HepG2 (cell line): ENCODE measurements at regions not wholly inside any gene's neighbourhood (a gene's known extent, or its start where the extent isn't known, plus 50 kb on each side); places are given as distances from the start of the nearest gene placed in this dataset.

Source experiments
- ATAC-seq: fragments of 200-7000 bp; cut with Tn5 transposase; 3 replicates; pipeline ENCODE4 v1.9.1; 2020; ENCODE audit warnings: mild to moderate bottlenecking, moderate library complexity
- BruUV-seq: library from RNA; stranded (reverse); fragments of 400-500 nt; replicated peaks from 2 replicates; lab custom pipeline; 2021; lab: Mats Ljungman, UMichigan
- CTCF ChIA-PET: fragments of 300-600 bp; formaldehyde crosslinking; extraction: SDS; loops from one replicate; lab custom pipeline; 2021; ENCODE audit warnings: low total read pairs, inconsistent platforms, low intra/inter-chr PET ratio; lab: Yijun Ruan, JAX
- POLR2A ChIA-PET: fragments of 350-600 bp; sonication (Branson Sonifier 250); formaldehyde crosslinking; loops from one replicate; lab custom pipeline; 2020; ENCODE audit warnings: antibody characterized with exemption, inconsistent platforms; lab: Yijun Ruan, JAX
- DNase-seq: peaks from one replicate; pipeline ENCODE4 v3.0.0-alpha.2; 2015; ENCODE audit warnings: low spot score
- FAIRE-seq: peaks from 3 replicates; lab custom pipeline; 2011; peaks lifted over from hg19 to GRCh38; lab: Jason Lieb, UNC
- H2AFZ ChIP-seq: one replicate; pipeline ENCODE4 v1.6.1; 2011; ENCODE audit warnings: low read length, inconsistent platforms
- H3K27ac ChIP-seq: fragments of 300-600 bp; 3 replicates; pipeline ENCODE4 v1.8.0; 2011; ENCODE audit warnings: mixed run types, mild to moderate bottlenecking, mixed read lengths, low read length, inconsistent platforms; ENCODE audit not compliant: insufficient read depth; ENCODE audit errors: extremely low read length
- H3K27me3 ChIP-seq, 2 experiments: fragments of 200-600 bp in 1 of 2; 2 replicates in 1 of 2; 3 replicates in 1 of 2; pipeline versions ENCODE4 v1.6.0 to v1.8.0; 2011; ENCODE audit warnings: low read length in 2 of 2, mild to moderate bottlenecking in 2 of 2, moderate library complexity in 2 of 2, inconsistent platforms in 1 of 2; ENCODE audit not compliant: insufficient read depth in 2 of 2, control insufficient read depth in 1 of 2
- H3K36me3 ChIP-seq, 2 experiments: fragments of 200-600 bp in 1 of 2; replicated peaks in 1 of 2; 2 replicates in 1 of 2; 3 replicates in 1 of 2; pipeline versions ENCODE4 v1.5.1 to v1.8.0; 2011; ENCODE audit warnings: low read length in 2 of 2, inconsistent platforms in 1 of 2; ENCODE audit not compliant: insufficient read depth in 2 of 2, control insufficient read depth in 1 of 2
- H3K4me1 ChIP-seq: 2 replicates; pipeline ENCODE4 v1.5.1; 2012; ENCODE audit warnings: low read length, inconsistent platforms; ENCODE audit not compliant: insufficient read depth
- H3K4me2 ChIP-seq: 2 replicates; pipeline ENCODE4 v1.6.0; 2011; ENCODE audit warnings: low read depth, low read length, inconsistent platforms
- H3K4me3 ChIP-seq, 3 experiments: fragments of 200-600 bp in 1 of 3; sonication (generic), shearing (Covaris generic) in 1 of 3; replicated peaks in 1 of 3; 2 replicates each; pipeline ENCODE4 v1.5.1; 2011 to 2016; ENCODE audit warnings: low read length in 3 of 3, inconsistent platforms in 2 of 3, low read depth in 2 of 3, mild to moderate bottlenecking in 2 of 3, control low read depth in 1 of 3, mixed read lengths in 1 of 3; ENCODE audit not compliant: insufficient read depth in 1 of 3
- H3K79me2 ChIP-seq: one replicate; pipeline ENCODE4 v1.6.1; 2011; ENCODE audit warnings: low read length, inconsistent platforms; ENCODE audit not compliant: insufficient read depth
- H3K9ac ChIP-seq: 2 replicates; pipeline ENCODE4 v1.6.0; 2011; ENCODE audit warnings: mild to moderate bottlenecking, low read depth, low read length, inconsistent platforms; ENCODE audit not compliant: insufficient read depth
- H3K9me3 ChIP-seq: 2 replicates; pipeline ENCODE4 v1.5.1; 2012; ENCODE audit warnings: mild to moderate bottlenecking, low read length
- H4K20me1 ChIP-seq: 2 replicates; pipeline ENCODE4 v1.6.0; 2011; ENCODE audit warnings: inconsistent platforms, mild to moderate bottlenecking, low read length, moderate library complexity; ENCODE audit not compliant: insufficient read depth
- ARHGAP35 ChIP-seq: sonication (generic); formaldehyde crosslinking; IDR thresholded peaks from 2 replicates; pipeline ENCODE4 v1.9.0; 2022; ENCODE audit warnings: mild to moderate bottlenecking, inconsistent platforms, moderate library complexity, missing genetic modification reagents, borderline replicate concordance
- DZIP1 ChIP-seq: sonication (generic); formaldehyde crosslinking; IDR thresholded peaks from 2 replicates; pipeline ENCODE4 v1.5.0; 2020; ENCODE audit warnings: mild to moderate bottlenecking, missing genetic modification reagents
- ELF1 ChIP-seq: sonication (generic); formaldehyde crosslinking; IDR thresholded peaks from 2 replicates; pipeline ENCODE4 v1.4.0; 2020; ENCODE audit warnings: missing genetic modification reagents
- FOXC1 ChIP-seq: sonication (generic); formaldehyde crosslinking; IDR thresholded peaks from 2 replicates; pipeline ENCODE4 v1.8.0; 2022; ENCODE audit warnings: mild to moderate bottlenecking, missing genetic modification reagents, borderline replicate concordance
- MIER2 ChIP-seq: IDR thresholded peaks from 2 replicates; pipeline ENCODE4 v1.6.1; 2016; ENCODE audit warnings: missing biosample characterization, missing genetic modification reagents
- RAD51 ChIP-seq: fragments of 450-650 bp; IDR thresholded peaks from 2 replicates; pipeline ENCODE4 v1.6.1; 2016; ENCODE audit warnings: borderline replicate concordance
- RELA ChIP-seq: sonication (generic); formaldehyde crosslinking; IDR thresholded peaks from 2 replicates; pipeline ENCODE4 v1.4.0; 2020; ENCODE audit warnings: missing genetic modification reagents
- SRF ChIP-seq: IDR thresholded peaks from 2 replicates; pipeline ENCODE4 v1.6.1; 2011; ENCODE audit warnings: mild to moderate bottlenecking, low read depth, low read length, moderate library complexity
- TMF1 ChIP-seq: sonication (generic); formaldehyde crosslinking; IDR thresholded peaks from 2 replicates; pipeline ENCODE4 v1.8.1; 2022; ENCODE audit warnings: low read depth, missing genetic modification reagents
- ZNF264 ChIP-seq: sonication (generic); formaldehyde crosslinking; IDR thresholded peaks from 2 replicates; pipeline ENCODE4 v1.4.0; 2020; ENCODE audit warnings: missing genetic modification reagents
- ZNF274 ChIP-seq: sonication (generic); formaldehyde crosslinking; IDR thresholded peaks from 2 replicates; pipeline ENCODE4 v1.5.1; 2020; ENCODE audit warnings: mild to moderate bottlenecking, missing genetic modification reagents
- ZNF674 ChIP-seq: sonication (generic); formaldehyde crosslinking; IDR thresholded peaks from 2 replicates; pipeline ENCODE4 v1.5.0; 2020; ENCODE audit warnings: low read depth, mild to moderate bottlenecking, missing genetic modification reagents
- ZNF850 ChIP-seq: sonication (generic); formaldehyde crosslinking; conservative IDR thresholded peaks from 2 replicates; pipeline ENCODE4 v1.9.0; 2021; ENCODE audit warnings: mild to moderate bottlenecking, missing genetic modification reagents
- WGBS: methylation state at CpG from one replicate; pipeline ENCODE4 v1.1.6; 2017; ENCODE audit warnings: low lambda C conversion rate; 5-methylcytosine and 5-hydroxymethylcytosine counted together
- in situ Hi-C: cut with HindIII; loops from 2 replicates; pipeline ENCODE4 v1.10.0; 2017; ENCODE audit warnings: low pct_unique_long_range_greater_than_20kb; ENCODE audit not compliant: extremely low pct_ligation_motif_present
- intact Hi-C: fragments of 100-400 bp; cut with micrococcal nuclease; formaldehyde crosslinking; loops from one replicate; pipeline ENCODE4 v1.10.0; 2022; ENCODE audit not compliant: unreplicated experiment
- TF ChIP-seq, protein P1 (sequence below): sonication (generic); formaldehyde crosslinking; IDR thresholded peaks from 2 replicates; pipeline ENCODE4; 2020; ENCODE audit warnings: missing genetic modification reagents, mild to moderate bottlenecking, borderline replicate concordance
- TF ChIP-seq, protein P2 (sequence below): sonication (generic); formaldehyde crosslinking; IDR thresholded peaks from 2 replicates; pipeline ENCODE4 v1.8.1; 2023; ENCODE audit warnings: mild to moderate bottlenecking, missing genetic modification reagents, borderline replicate concordance

DNA sequence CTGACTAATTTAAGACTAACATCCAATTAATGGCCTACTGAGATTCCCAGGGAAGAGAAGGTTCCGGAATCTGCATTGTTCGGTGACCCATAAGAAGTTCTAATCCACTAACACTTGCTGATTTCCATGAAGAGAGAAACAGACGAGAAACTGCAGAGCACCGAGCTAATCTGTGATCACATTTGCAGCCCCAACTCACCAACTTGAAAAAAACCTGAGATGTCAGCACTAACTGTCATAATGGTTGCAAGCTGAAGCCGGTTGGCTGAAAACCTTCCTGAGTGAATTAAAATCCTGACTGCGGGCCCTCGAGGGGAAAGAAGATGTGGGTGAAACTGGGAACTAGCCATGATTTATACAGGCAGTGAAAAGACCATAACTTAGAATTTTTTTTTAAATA lies 204.8 kb upstream of the IGF1R start:
- H3K4me3 ChIP-seq: no peak overlapping the region
- H3K36me3 ChIP-seq: no peaks in the 10 kb centered on the region
- no peak overlapping the region for H2AFZ ChIP-seq
- no peak overlapping the region for H3K9ac ChIP-seq
- 32% methylated on average over 7 of the region's 7 CpGs for WGBS
- intact Hi-C loops: loop anchor here (2.0 to 5.0 kb wide), 4 partner anchors 214 to 614 kb away; no protein-coding TSS in a partner anchor
- H4K20me1 ChIP-seq: no peaks in the 10 kb centered on the region
- ATAC-seq: no peak
- no TSS peak for BruUV-seq
- ChIA-PET POLR2A (no interaction called here), CTCF (interaction anchor here (1.4 to 2.2 kb wide), 2 partner anchors 216 to 633 kb away, joined by 3 to 18 read pairs; no protein-coding TSS in a partner anchor)
- H3K4me2 ChIP-seq: no peak overlapping the region
- no peak overlapping the region for H3K27ac ChIP-seq
- peaks cover 0 to 55% of the 10 kb centered on the region in 2 experiments for H3K27me3 ChIP-seq
- H3K79me2 ChIP-seq: no peaks in the 10 kb centered on the region
- no peak for FAIRE-seq
- in situ Hi-C loops: loop anchor here (5.0 kb wide), 1 partner anchor 634 kb away; no protein-coding TSS in a partner anchor
- TF ChIP-seq RAD51: no peak
- TF ChIP-seq ZNF674: no peak
- TF ChIP-seq FOXC1 (CRISPR knock-in tag): no peak
- TF ChIP-seq, protein P1, sequence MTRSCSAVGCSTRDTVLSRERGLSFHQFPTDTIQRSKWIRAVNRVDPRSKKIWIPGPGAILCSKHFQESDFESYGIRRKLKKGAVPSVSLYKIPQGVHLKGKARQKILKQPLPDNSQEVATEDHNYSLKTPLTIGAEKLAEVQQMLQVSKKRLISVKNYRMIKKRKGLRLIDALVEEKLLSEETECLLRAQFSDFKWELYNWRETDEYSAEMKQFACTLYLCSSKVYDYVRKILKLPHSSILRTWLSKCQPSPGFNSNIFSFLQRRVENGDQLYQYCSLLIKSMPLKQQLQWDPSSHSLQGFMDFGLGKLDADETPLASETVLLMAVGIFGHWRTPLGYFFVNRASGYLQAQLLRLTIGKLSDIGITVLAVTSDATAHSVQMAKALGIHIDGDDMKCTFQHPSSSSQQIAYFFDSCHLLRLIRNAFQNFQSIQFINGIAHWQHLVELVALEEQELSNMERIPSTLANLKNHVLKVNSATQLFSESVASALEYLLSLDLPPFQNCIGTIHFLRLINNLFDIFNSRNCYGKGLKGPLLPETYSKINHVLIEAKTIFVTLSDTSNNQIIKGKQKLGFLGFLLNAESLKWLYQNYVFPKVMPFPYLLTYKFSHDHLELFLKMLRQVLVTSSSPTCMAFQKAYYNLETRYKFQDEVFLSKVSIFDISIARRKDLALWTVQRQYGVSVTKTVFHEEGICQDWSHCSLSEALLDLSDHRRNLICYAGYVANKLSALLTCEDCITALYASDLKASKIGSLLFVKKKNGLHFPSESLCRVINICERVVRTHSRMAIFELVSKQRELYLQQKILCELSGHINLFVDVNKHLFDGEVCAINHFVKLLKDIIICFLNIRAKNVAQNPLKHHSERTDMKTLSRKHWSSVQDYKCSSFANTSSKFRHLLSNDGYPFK (CRISPR knock-in tag): no peak
- no peak for TF ChIP-seq MIER2
- TF ChIP-seq ZNF274: no peak
- no peak for TF ChIP-seq DZIP1 (CRISPR knock-in tag)
- TF ChIP-seq, protein P2, sequence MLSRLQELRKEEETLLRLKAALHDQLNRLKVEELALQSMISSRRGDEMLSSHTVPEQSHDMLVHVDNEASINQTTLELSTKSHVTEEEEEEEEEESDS (CRISPR knock-in tag): no peak
- no peak for TF ChIP-seq TMF1 (CRISPR knock-in tag)
- no peak for TF ChIP-seq RELA (CRISPR knock-in tag)
- no peak for TF ChIP-seq ELF1 (CRISPR knock-in tag)
- TF ChIP-seq SRF: no peak
- TF ChIP-seq ARHGAP35 (CRISPR knock-in tag): no peak
- no peak for TF ChIP-seq ZNF850 (CRISPR knock-in tag)
- no peak for TF ChIP-seq ZNF264 (CRISPR knock-in tag)
- no peak for DNase-seq
- no peaks in the 10 kb centered on the region for H3K9me3 ChIP-seq
- no peaks in the 10 kb centered on the region for H3K4me1 ChIP-seq
